IMR-90 (cell line): ENCODE measurements at regions not wholly inside any gene's neighbourhood (a gene's known extent, or its start where the extent isn't known, plus 50 kb on each side); places are given as distances from the start of the nearest gene placed in this dataset.

Experiments
- ATAC-seq: fragments of 200-7000 bp; cut with Tn5 transposase; 2 replicates; pipeline ENCODE4 v1.9.1; 2020; ENCODE audit warnings: low read depth, mild to moderate bottlenecking, moderate library complexity
- BruUV-seq: library from RNA; stranded (reverse); fragments of 400-500 nt; replicated peaks from 2 replicates; lab custom pipeline; 2021; lab: Mats Ljungman, UMichigan
- CTCF ChIA-PET: fragments of 300-600 bp; formaldehyde crosslinking; extraction: SDS; loops from one replicate; lab custom pipeline; 2021; ENCODE audit warnings: antibody characterized with exemption; lab: Yijun Ruan, JAX
- POLR2A ChIA-PET: fragments of 300-600 bp; sonication (Branson Sonifier 250); formaldehyde crosslinking; loops from one replicate; lab custom pipeline; 2022; ENCODE audit warnings: antibody characterized with exemption; ENCODE audit not compliant: unreplicated experiment; lab: Charles Lee
- DNase-seq: peaks from one replicate; pipeline ENCODE4 v3.0.0; 2013
- H2AFZ ChIP-seq: replicated peaks from 2 replicates; pipeline ENCODE3; 2013; ENCODE audit warnings: low read length, mild to moderate bottlenecking; ENCODE audit not compliant: poor library complexity
- H2AK5ac ChIP-seq: 2 replicates; pipeline ENCODE4 v1.6.1; 2013; ENCODE audit warnings: low read depth, low read length, inconsistent platforms
- H2AK9ac ChIP-seq: replicated peaks from 2 replicates; pipeline ENCODE3; 2013; ENCODE audit warnings: mild to moderate bottlenecking, low read depth, low read length, moderate library complexity; ENCODE audit not compliant: poor library complexity
- H2BK120ac ChIP-seq: 2 replicates; pipeline ENCODE4 v1.6.1; 2013; ENCODE audit warnings: low read depth, low read length, inconsistent platforms
- H2BK15ac ChIP-seq: 3 replicates; pipeline ENCODE4 v1.6.1; 2013; ENCODE audit warnings: low read depth, low read length, inconsistent platforms
- H2BK20ac ChIP-seq: 2 replicates; pipeline ENCODE4 v1.6.1; 2013; ENCODE audit warnings: low read depth, mild to moderate bottlenecking, inconsistent platforms, low read length, moderate library complexity
- H2BK5ac ChIP-seq: 2 replicates; pipeline ENCODE4 v1.6.1; 2013; ENCODE audit warnings: mild to moderate bottlenecking, low read depth, low read length, inconsistent platforms; ENCODE audit not compliant: poor library complexity, severe bottlenecking
- H3K14ac ChIP-seq: replicated peaks from 2 replicates; pipeline ENCODE4 v1.6.1; 2013; ENCODE audit warnings: low read depth, low read length, inconsistent platforms
- H3K18ac ChIP-seq: 2 replicates; pipeline ENCODE4 v1.6.1; 2013; ENCODE audit warnings: low read depth, low read length, control low read depth
- H3K23ac ChIP-seq: 2 replicates; pipeline ENCODE4 v1.6.1; 2013; ENCODE audit warnings: low read depth, low read length, inconsistent platforms
- H3K27ac ChIP-seq: 2 replicates; pipeline ENCODE4 v1.5.1; 2013; ENCODE audit warnings: mild to moderate bottlenecking, control low read depth, low read length; ENCODE audit not compliant: insufficient read depth
- H3K27me3 ChIP-seq: 2 replicates; pipeline ENCODE4 v1.6.1; 2013; ENCODE audit warnings: low read length; ENCODE audit not compliant: control insufficient read depth, insufficient read depth
- H3K36me3 ChIP-seq: 2 replicates; pipeline ENCODE4 v1.6.1; 2013; ENCODE audit warnings: low read length, mixed read lengths; ENCODE audit not compliant: control insufficient read depth, insufficient read depth
- H3K4ac ChIP-seq: 2 replicates; pipeline ENCODE4 v1.6.1; 2013; ENCODE audit warnings: low read depth, low read length, inconsistent platforms
- H3K4me1 ChIP-seq: 2 replicates; pipeline ENCODE4 v1.6.1; 2013; ENCODE audit warnings: low read length, mixed read lengths; ENCODE audit not compliant: control insufficient read depth, insufficient read depth
- H3K4me2 ChIP-seq: 2 replicates; pipeline ENCODE4 v1.6.1; 2013; ENCODE audit warnings: low read depth, mild to moderate bottlenecking, control low read depth, low read length, moderate library complexity
- H3K4me3 ChIP-seq: 2 replicates; pipeline ENCODE4 v1.5.1; 2013; ENCODE audit warnings: low read depth, mild to moderate bottlenecking, control low read depth, low read length, moderate library complexity; ENCODE audit not compliant: insufficient read depth
- H3K56ac ChIP-seq: 2 replicates; pipeline ENCODE4 v1.6.1; 2013; ENCODE audit warnings: low read length, inconsistent platforms; ENCODE audit not compliant: insufficient read depth; ENCODE audit errors: extremely low read depth
- H3K79me1 ChIP-seq, 2 experiments: 2 replicates each; pipeline ENCODE4 v1.6.1; 2013; ENCODE audit warnings: low read length in 2 of 2, inconsistent platforms in 1 of 2, low read depth in 1 of 2
- H3K9ac ChIP-seq: 2 replicates; pipeline ENCODE4 v1.6.1; 2013; ENCODE audit warnings: low read depth, low read length, control low read depth
- H3K9me1 ChIP-seq: 2 replicates; pipeline ENCODE4 v1.6.1; 2013; ENCODE audit warnings: low read length, inconsistent platforms; ENCODE audit not compliant: insufficient read depth
- H3K9me3 ChIP-seq: 2 replicates; pipeline ENCODE4 v1.6.1; 2013; ENCODE audit warnings: low read length; ENCODE audit not compliant: control insufficient read depth, insufficient read depth
- H4K20me1 ChIP-seq: 2 replicates; pipeline ENCODE4 v1.6.1; 2013; ENCODE audit warnings: low read length, inconsistent platforms; ENCODE audit not compliant: insufficient read depth
- H4K5ac ChIP-seq: 2 replicates; pipeline ENCODE4 v1.6.1; 2013; ENCODE audit warnings: mild to moderate bottlenecking, low read depth, low read length, control low read depth
- H4K8ac ChIP-seq, 2 experiments: 2 replicates each; pipeline ENCODE4 v1.6.1; 2013; ENCODE audit warnings: low read depth in 2 of 2, low read length in 2 of 2, control low read depth in 1 of 2, inconsistent platforms in 1 of 2
- H4K91ac ChIP-seq: 2 replicates; pipeline ENCODE4 v1.6.1; 2013; ENCODE audit warnings: low read depth, low read length, inconsistent platforms; ENCODE audit not compliant: insufficient read depth
- CEBPB ChIP-seq: IDR thresholded peaks from 2 replicates; pipeline ENCODE4 v1.6.1; 2012; ENCODE audit warnings: low read depth, low read length, improper control_type of control experiment
- CHD1 ChIP-seq: IDR thresholded peaks from 2 replicates; pipeline ENCODE4 v1.6.1; 2012; ENCODE audit warnings: low read depth, low read length, improper control_type of control experiment
- CTCF ChIP-seq: conservative IDR thresholded peaks from 2 replicates; pipeline ENCODE4 v1.5.1; 2012; ENCODE audit warnings: mild to moderate bottlenecking, low read depth, low read length, improper control_type of control experiment
- ELK1 ChIP-seq: fragments of 150-350 bp; IDR thresholded peaks from 2 replicates; pipeline ENCODE4 v1.6.1; 2016; ENCODE audit warnings: low read depth, mild to moderate bottlenecking, low read length, moderate library complexity, borderline replicate concordance
- FOS ChIP-seq: fragments of 150-350 bp; IDR thresholded peaks from 2 replicates; pipeline ENCODE4 v1.6.1; 2016; ENCODE audit warnings: low read depth, low read length
- MAFK ChIP-seq: IDR thresholded peaks from 2 replicates; pipeline ENCODE4 v1.6.1; 2012; ENCODE audit warnings: low read depth, low read length, improper control_type of control experiment
- MXI1 ChIP-seq: IDR thresholded peaks from 2 replicates; pipeline ENCODE4 v1.6.1; 2012; ENCODE audit warnings: low read depth, mild to moderate bottlenecking, low read length, moderate library complexity, borderline replicate concordance
- NFE2L2 ChIP-seq: fragments of 150-350 bp; IDR thresholded peaks from 2 replicates; pipeline ENCODE4 v1.6.1; 2016; ENCODE audit warnings: low read depth, mild to moderate bottlenecking, low read length
- POLR2A ChIP-seq: IDR thresholded peaks from 2 replicates; pipeline ENCODE4 v1.6.1; 2012; ENCODE audit warnings: mild to moderate bottlenecking, low read depth, low read length
- RAD21 ChIP-seq: IDR thresholded peaks from 2 replicates; pipeline ENCODE4 v1.6.1; 2012; ENCODE audit warnings: low read length, improper control_type of control experiment
- RCOR1 ChIP-seq: IDR thresholded peaks from 2 replicates; pipeline ENCODE4 v1.6.1; 2012; ENCODE audit warnings: mild to moderate bottlenecking, low read length, improper control_type of control experiment; ENCODE audit not compliant: insufficient replicate concordance
- RFX5 ChIP-seq: IDR thresholded peaks from 2 replicates; pipeline ENCODE4 v1.8.0; 2012; ENCODE audit warnings: low read depth, mild to moderate bottlenecking, low read length, moderate library complexity
- SMC3 ChIP-seq: fragments of 150-350 bp; IDR thresholded peaks from 2 replicates; pipeline ENCODE4 v1.6.1; 2016; ENCODE audit warnings: low read depth, mild to moderate bottlenecking, antibody characterized with exemption, low read length, moderate library complexity
- USF2 ChIP-seq: fragments of 150-350 bp; IDR thresholded peaks from 2 replicates; pipeline ENCODE4 v1.6.1; 2017; ENCODE audit warnings: mild to moderate bottlenecking, antibody characterized with exemption, low read length, low read depth
- WGBS, 2 experiments: methylation state at CpG; one replicate each; pipeline versions ENCODE4 v1.1.5 to v1.1.7; 2013; ENCODE audit warnings: missing lambda C conversion rate in 2 of 2; ENCODE audit not compliant: insufficient read length in 1 of 2; ENCODE audit errors: extremely low coverage in 2 of 2; 5-methylcytosine and 5-hydroxymethylcytosine counted together
- dilution Hi-C: fragments of 300-500 bp; cut with HindIII; formaldehyde crosslinking; loops from one replicate; pipeline ENCODE4 v1.14.3; 2018; ENCODE audit warnings: low sequenced_read_pairs; ENCODE audit not compliant: unreplicated experiment
- in situ Hi-C: fragments of 300-500 bp; cut with MboI; formaldehyde crosslinking; loops from 3 replicates; pipeline ENCODE4 v1.14.3; 2019; ENCODE audit warnings: low sequenced_read_pairs, inconsistent platforms, mixed read lengths
- intact Hi-C: fragments of 100-400 bp; cut with micrococcal nuclease; formaldehyde crosslinking; loops from 2 replicates; pipeline ENCODE4 v1.10.0; 2022

GRCh38 chr18:75351409-75351808 lies 76.1 kb downstream of the SMIM21 start:
- no peak overlapping the region for H2BK120ac ChIP-seq
- DNase-seq, result no peak
- H2AK9ac ChIP-seq, result no peak overlapping the region
- ChIA-PET CTCF (interaction anchor here (0.7 kb wide), 1 partner anchor 14 kb away, joined by 3 read pairs; no protein-coding TSS in a partner anchor), POLR2A (no interaction called here)
- H3K4me2 ChIP-seq, result no peak overlapping the region
- dilution Hi-C loops, result no loop called here
- no peak overlapping the region for H3K27ac ChIP-seq
- in situ Hi-C loops, result no loop called here
- TF ChIP-seq RFX5 (no peak), ELK1 (no peak), USF2 (no peak), CEBPB (no peak), SMC3 (no peak), RCOR1 (no peak), MAFK (no peak), CHD1 (no peak), POLR2A (no peak), FOS (no peak), MXI1 (no peak), RAD21 (no peak), CTCF (no peak), NFE2L2 (no peak)
- H3K14ac ChIP-seq, result no peak overlapping the region
- H3K36me3 ChIP-seq, result no peaks in the 10 kb centered on the region
- ATAC-seq, result no peak
- no peak overlapping the region for H3K4me3 ChIP-seq
- H3K4ac ChIP-seq, result no peak overlapping the region
- no peak overlapping the region for H4K5ac ChIP-seq
- H4K8ac ChIP-seq, result no peak overlapping the region
- no peak overlapping the region for H3K9ac ChIP-seq
- H2BK5ac ChIP-seq, result no peak overlapping the region
- BruUV-seq, result no TSS peak
- peaks cover 6% of the 10 kb centered on the region for H3K9me3 ChIP-seq
- no peaks in the 10 kb centered on the region; the same call in 1 of the 2 replicates for H3K27me3 ChIP-seq
- H2AFZ ChIP-seq, result no peak overlapping the region
- no peak overlapping the region for H3K23ac ChIP-seq
- no peaks in the 10 kb centered on the region for H3K79me1 ChIP-seq
- no CpG with 5 or more reads among the region's 5 CpGs for WGBS, 2 experiments
- no peak overlapping the region for H3K18ac ChIP-seq
- no peak overlapping the region for H3K56ac ChIP-seq
- H4K20me1 ChIP-seq, result no peaks in the 10 kb centered on the region
- H2BK20ac ChIP-seq, result no peak overlapping the region
- H3K9me1 ChIP-seq, result no peaks in the 10 kb centered on the region
- no peaks in the 10 kb centered on the region for H3K4me1 ChIP-seq
- H2BK15ac ChIP-seq, result no peak overlapping the region
- intact Hi-C loops, result no loop called here
- no peak overlapping the region for H2AK5ac ChIP-seq
- H4K91ac ChIP-seq, result no peak overlapping the region
